ENCODE measurements at regions not wholly inside any gene's neighbourhood (a gene's known extent, or its start where the extent isn't known, plus 50 kb on each side); places are given as distances from the start of the nearest gene placed in this dataset.

DNA sequence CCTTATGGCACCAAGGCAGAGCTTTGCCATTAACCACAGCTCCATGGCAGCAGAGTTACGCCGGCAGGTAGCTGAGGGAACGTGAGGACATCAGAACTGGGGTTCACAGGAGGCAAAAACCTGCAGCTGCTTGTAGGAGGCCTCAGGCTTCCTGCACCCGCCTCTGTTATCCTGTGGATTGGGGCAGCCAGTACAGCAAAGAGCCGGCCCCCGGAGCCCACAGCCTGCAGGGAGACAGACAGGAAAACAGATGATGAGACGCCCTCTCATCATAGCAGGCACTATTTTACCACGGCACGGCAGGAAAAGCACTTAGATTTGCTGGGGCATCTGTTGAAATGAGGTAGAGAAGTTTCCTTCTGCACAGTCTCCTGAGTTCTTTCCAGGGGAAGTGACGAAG lies 870.3 kb downstream of the TBC1D22A start:
- TF ChIP-seq, protein P1, sequence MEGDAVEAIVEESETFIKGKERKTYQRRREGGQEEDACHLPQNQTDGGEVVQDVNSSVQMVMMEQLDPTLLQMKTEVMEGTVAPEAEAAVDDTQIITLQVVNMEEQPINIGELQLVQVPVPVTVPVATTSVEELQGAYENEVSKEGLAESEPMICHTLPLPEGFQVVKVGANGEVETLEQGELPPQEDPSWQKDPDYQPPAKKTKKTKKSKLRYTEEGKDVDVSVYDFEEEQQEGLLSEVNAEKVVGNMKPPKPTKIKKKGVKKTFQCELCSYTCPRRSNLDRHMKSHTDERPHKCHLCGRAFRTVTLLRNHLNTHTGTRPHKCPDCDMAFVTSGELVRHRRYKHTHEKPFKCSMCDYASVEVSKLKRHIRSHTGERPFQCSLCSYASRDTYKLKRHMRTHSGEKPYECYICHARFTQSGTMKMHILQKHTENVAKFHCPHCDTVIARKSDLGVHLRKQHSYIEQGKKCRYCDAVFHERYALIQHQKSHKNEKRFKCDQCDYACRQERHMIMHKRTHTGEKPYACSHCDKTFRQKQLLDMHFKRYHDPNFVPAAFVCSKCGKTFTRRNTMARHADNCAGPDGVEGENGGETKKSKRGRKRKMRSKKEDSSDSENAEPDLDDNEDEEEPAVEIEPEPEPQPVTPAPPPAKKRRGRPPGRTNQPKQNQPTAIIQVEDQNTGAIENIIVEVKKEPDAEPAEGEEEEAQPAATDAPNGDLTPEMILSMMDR (IDR thresholded peaks at IDR 0.05; ENCODE audit: insufficient read depth, low read length, poor library complexity, severe bottlenecking): no peak
- no peak for TF ChIP-seq EZH2phosphoT487 (conservative IDR thresholded peaks at IDR 0.05; ENCODE audit: low read length)
